ENCODE measurements at regions not wholly inside any gene's neighbourhood (a gene's known extent, or its start where the extent isn't known, plus 50 kb on each side); places are given as distances from the start of the nearest gene placed in this dataset.

DNA sequence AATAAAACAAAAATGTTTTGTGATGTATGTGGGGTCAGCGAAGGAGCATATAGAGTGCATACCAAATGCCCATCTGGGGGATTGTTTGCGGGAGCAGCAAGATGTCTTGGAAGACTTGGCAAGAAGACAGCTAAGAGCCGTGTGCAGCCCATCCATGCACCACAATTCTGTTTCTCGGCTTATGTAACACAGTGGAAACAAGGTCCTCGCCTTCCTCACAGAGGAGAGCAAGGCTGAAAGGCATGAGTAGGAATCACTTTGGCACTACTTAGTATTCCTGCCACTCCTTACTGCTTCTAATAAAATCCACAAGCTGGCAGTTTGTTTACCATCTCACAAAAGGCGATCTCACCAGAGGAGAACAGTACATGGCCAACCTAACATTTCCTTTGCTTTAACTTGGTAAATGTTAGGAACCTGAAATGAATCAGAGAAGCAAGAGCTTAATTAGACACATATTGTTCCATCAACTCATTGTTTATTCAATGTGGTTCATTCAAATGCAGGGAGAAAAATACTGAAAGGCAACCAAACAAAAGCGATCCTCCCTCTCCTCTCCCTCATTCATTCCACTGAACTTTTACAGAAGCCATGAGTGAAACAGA lies 648.1 kb downstream of the ACTL7B start (continued):
- no peak for TF ChIP-seq HNF4G (IDR thresholded peaks at IDR 0.05)
- TF ChIP-seq HNF4A (conservative IDR thresholded peaks at IDR 0.05), result no peak
- TF ChIP-seq, protein P1, sequence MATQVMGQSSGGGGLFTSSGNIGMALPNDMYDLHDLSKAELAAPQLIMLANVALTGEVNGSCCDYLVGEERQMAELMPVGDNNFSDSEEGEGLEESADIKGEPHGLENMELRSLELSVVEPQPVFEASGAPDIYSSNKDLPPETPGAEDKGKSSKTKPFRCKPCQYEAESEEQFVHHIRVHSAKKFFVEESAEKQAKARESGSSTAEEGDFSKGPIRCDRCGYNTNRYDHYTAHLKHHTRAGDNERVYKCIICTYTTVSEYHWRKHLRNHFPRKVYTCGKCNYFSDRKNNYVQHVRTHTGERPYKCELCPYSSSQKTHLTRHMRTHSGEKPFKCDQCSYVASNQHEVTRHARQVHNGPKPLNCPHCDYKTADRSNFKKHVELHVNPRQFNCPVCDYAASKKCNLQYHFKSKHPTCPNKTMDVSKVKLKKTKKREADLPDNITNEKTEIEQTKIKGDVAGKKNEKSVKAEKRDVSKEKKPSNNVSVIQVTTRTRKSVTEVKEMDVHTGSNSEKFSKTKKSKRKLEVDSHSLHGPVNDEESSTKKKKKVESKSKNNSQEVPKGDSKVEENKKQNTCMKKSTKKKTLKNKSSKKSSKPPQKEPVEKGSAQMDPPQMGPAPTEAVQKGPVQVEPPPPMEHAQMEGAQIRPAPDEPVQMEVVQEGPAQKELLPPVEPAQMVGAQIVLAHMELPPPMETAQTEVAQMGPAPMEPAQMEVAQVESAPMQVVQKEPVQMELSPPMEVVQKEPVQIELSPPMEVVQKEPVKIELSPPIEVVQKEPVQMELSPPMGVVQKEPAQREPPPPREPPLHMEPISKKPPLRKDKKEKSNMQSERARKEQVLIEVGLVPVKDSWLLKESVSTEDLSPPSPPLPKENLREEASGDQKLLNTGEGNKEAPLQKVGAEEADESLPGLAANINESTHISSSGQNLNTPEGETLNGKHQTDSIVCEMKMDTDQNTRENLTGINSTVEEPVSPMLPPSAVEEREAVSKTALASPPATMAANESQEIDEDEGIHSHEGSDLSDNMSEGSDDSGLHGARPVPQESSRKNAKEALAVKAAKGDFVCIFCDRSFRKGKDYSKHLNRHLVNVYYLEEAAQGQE (IDR thresholded peaks at IDR 0.05), result no peak
- TF ChIP-seq, protein P2, sequence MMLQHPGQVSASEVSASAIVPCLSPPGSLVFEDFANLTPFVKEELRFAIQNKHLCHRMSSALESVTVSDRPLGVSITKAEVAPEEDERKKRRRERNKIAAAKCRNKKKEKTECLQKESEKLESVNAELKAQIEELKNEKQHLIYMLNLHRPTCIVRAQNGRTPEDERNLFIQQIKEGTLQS (IDR thresholded peaks at IDR 0.05), result no peak

DNA sequence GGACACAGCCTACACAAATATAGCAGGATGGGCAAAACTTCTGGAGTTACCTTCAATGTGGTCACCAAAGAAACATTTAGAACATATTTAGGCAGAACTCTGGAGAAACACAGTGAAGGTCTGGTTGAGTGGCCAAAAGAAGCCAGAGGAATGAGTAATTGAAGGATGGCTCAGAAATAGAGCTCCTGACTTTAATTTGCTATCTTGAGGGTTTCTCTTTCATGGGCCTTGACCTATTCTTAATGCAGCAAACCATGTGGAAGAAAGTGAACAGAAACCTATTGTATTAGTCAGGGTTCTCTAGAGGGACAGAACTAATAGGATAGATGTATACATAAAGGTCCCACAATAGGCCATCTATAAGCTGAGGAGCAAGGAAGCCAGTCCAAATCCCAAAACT lies 650.5 kb downstream of the ACTL7B start:
- Histone ChIP-seq H3K9me3 (ENCODE audit: control insufficient read depth in 4 of 4, low read length in 3 of 4) (peaks cover 0 to 2% (median 0%) of the 10 kb centered on the region in 4 donors), H3K27me3 (ENCODE audit: control insufficient read depth in 4 of 4, insufficient read depth in 4 of 4, low read length in 3 of 4) (no peaks in the 10 kb centered on the region), H3K9ac (ENCODE audit: low read depth in 1 of 2, low read length in 2 of 2) (no peak overlapping the region), H3K36me3 (ENCODE audit: control insufficient read depth in 4 of 4, insufficient read depth in 3 of 4, low read depth in 1 of 4, low read length in 3 of 4) (no peaks in the 10 kb centered on the region), H3K4me1 (ENCODE audit: control insufficient read depth in 4 of 4, insufficient read depth in 4 of 4, low read length in 3 of 4) (no peaks in the 10 kb centered on the region), H3K27ac (ENCODE audit: low read depth in 1 of 2, low read length in 2 of 2) (no peak overlapping the region), H3K4me3 (ENCODE audit: low read depth in 1 of 3, low read length in 3 of 3) (no peak overlapping the region)
- DNase-seq (ENCODE audit: low spot score), result no peak
- TF ChIP-seq HNF4A (conservative IDR thresholded peaks at IDR 0.05) (no peak), RAD21 (IDR thresholded peaks at IDR 0.05) (no peak), RXRA (IDR thresholded peaks at IDR 0.05) (no peak), SP1 (IDR thresholded peaks at IDR 0.05) (no peak), EGR1 (IDR thresholded peaks at IDR 0.05; ENCODE audit: low read depth in 2 of 2) (no peak), YY1 (IDR thresholded peaks at IDR 0.05) (no peak), FOXA1 (IDR thresholded peaks at IDR 0.05) (no peak), GABPA (IDR thresholded peaks at IDR 0.05 in 1 of 2, conservative IDR thresholded peaks at IDR 0.05 in 1 of 2) (no peak)
- TF ChIP-seq, protein P3, sequence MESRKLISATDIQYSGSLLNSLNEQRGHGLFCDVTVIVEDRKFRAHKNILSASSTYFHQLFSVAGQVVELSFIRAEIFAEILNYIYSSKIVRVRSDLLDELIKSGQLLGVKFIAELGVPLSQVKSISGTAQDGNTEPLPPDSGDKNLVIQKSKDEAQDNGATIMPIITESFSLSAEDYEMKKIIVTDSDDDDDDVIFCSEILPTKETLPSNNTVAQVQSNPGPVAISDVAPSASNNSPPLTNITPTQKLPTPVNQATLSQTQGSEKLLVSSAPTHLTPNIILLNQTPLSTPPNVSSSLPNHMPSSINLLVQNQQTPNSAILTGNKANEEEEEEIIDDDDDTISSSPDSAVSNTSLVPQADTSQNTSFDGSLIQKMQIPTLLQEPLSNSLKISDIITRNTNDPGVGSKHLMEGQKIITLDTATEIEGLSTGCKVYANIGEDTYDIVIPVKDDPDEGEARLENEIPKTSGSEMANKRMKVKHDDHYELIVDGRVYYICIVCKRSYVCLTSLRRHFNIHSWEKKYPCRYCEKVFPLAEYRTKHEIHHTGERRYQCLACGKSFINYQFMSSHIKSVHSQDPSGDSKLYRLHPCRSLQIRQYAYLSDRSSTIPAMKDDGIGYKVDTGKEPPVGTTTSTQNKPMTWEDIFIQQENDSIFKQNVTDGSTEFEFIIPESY (IDR thresholded peaks at IDR 0.05), result no peak
- TF ChIP-seq, protein P4, sequence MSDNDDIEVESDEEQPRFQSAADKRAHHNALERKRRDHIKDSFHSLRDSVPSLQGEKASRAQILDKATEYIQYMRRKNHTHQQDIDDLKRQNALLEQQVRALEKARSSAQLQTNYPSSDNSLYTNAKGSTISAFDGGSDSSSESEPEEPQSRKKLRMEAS (IDR thresholded peaks at IDR 0.05), result no peak
- TF ChIP-seq, protein P5, sequence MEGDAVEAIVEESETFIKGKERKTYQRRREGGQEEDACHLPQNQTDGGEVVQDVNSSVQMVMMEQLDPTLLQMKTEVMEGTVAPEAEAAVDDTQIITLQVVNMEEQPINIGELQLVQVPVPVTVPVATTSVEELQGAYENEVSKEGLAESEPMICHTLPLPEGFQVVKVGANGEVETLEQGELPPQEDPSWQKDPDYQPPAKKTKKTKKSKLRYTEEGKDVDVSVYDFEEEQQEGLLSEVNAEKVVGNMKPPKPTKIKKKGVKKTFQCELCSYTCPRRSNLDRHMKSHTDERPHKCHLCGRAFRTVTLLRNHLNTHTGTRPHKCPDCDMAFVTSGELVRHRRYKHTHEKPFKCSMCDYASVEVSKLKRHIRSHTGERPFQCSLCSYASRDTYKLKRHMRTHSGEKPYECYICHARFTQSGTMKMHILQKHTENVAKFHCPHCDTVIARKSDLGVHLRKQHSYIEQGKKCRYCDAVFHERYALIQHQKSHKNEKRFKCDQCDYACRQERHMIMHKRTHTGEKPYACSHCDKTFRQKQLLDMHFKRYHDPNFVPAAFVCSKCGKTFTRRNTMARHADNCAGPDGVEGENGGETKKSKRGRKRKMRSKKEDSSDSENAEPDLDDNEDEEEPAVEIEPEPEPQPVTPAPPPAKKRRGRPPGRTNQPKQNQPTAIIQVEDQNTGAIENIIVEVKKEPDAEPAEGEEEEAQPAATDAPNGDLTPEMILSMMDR (IDR thresholded peaks at IDR 0.05; ENCODE audit: low read depth, low read length, missing input control), result no peak
